Activated naive CD8-positive, alpha-beta T cell treated with anti-CD3 and anti-CD28 coated beads, Interleukin-2, amount 50 U/mL, for 24 hours (primary cell): ENCODE measurements at regions not wholly inside any gene's neighbourhood (a gene's known extent, or its start where the extent isn't known, plus 50 kb on each side); places are given as distances from the start of the nearest gene placed in this dataset.

Source experiments
- ATAC-seq: fragments of 150-1000 bp; cut with Tn5 transposase; one replicate; pipeline ENCODE4 v1.10.0; 2021
- DNase-seq: peaks from one replicate; pipeline ENCODE4 v3.0.0; 2021
- H3K27ac Mint-ChIP-seq: one replicate; pipeline ENCODE4 v1.8.0; 2021; ENCODE audit warnings: mild to moderate bottlenecking, mixed read lengths
- H3K27me3 Mint-ChIP-seq: one replicate; pipeline ENCODE4 v1.8.0; 2021; ENCODE audit warnings: mixed read lengths
- H3K36me3 Mint-ChIP-seq: one replicate; pipeline ENCODE4 v1.8.0; 2021; ENCODE audit warnings: low read depth, mixed read lengths
- H3K4me1 Mint-ChIP-seq: one replicate; pipeline ENCODE4 v1.8.0; 2021; ENCODE audit warnings: mixed read lengths
- H3K4me3 Mint-ChIP-seq: one replicate; pipeline ENCODE4 v1.8.0; 2021; ENCODE audit warnings: mild to moderate bottlenecking, moderate library complexity, mixed read lengths
- H3K9me3 Mint-ChIP-seq: one replicate; pipeline ENCODE4 v1.8.0; 2021; ENCODE audit warnings: mixed read lengths

- Mint-ChIP-seq H3K9me3 (no peaks in the 10 kb centered on the region), H3K36me3 (no peaks in the 10 kb centered on the region), H3K4me3 (no peak overlapping the region), H3K27ac (no peak overlapping the region), H3K27me3 (no peaks in the 10 kb centered on the region), H3K4me1 (no peaks in the 10 kb centered on the region)
- ATAC-seq (no peak), DNase-seq (no peak)
These were observed 402.6 kb downstream of the SAMD5 start for GRCh38 chr6:147911057-147911456.

GRCh38 chr6:147911686-147912085 lies 403.2 kb downstream of the SAMD5 start:
- Mint-ChIP-seq H3K27me3 (no peaks in the 10 kb centered on the region), H3K9me3 (no peaks in the 10 kb centered on the region), H3K27ac (no peak overlapping the region), H3K4me3 (no peak overlapping the region), H3K36me3 (no peaks in the 10 kb centered on the region), H3K4me1 (no peaks in the 10 kb centered on the region)
- no peak for DNase-seq
- ATAC-seq = no peak

- DNase-seq = no peak
- H3K4me3 Mint-ChIP-seq = no peak overlapping the region
- no peaks in the 10 kb centered on the region for H3K36me3 Mint-ChIP-seq
- no peak for ATAC-seq
- H3K27me3 Mint-ChIP-seq = no peaks in the 10 kb centered on the region
- peaks cover 23% of the 10 kb centered on the region for H3K9me3 Mint-ChIP-seq
- no peak overlapping the region for H3K27ac Mint-ChIP-seq
- no peaks in the 10 kb centered on the region for H3K4me1 Mint-ChIP-seq
These were observed 414.3 kb downstream of the SAMD5 start for GRCh38 chr6:147922799-147923198.

DNA sequence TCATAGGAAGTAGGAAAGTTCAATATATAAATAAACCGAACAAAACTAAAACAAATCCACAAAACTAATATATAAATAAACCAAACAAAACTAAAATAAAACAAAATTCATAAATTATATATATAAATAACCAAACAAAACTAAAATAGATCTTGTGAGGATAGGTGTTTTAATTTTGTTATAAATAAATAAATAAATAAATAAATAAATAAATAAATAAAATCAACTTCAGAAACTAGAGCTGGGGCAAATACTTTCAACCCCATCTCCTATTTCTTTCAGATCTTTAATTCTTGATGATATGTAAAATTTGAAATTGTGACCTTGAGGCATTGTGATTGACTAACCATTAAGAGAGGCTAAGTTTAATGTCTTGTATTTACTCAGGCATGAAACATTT lies 416.1 kb downstream of the SAMD5 start:
- no peak for ATAC-seq
- H3K4me1 Mint-ChIP-seq = no peaks in the 10 kb centered on the region
- no peak overlapping the region for H3K27ac Mint-ChIP-seq

DNA sequence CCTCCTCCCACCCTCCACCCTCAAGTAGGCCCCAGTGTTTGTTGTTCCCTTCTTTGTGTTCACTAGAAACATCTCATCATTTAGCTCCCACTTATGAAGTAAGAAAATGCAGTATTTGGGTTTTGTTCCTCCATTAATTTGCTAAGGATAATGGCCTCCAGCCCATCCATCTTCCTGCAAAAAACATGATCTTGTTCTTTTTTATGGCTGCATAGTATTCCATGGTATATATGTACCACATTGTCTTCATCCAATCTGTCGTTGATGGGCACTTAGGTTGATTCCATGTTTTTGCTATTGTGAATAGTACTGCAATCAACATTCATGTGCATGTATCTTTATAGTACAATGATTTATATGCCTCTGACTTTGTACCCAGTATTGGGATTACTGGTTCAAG lies 416.8 kb upstream of the SASH1 start:
- H3K4me3 Mint-ChIP-seq = no peak overlapping the region
- no peaks in the 10 kb centered on the region for H3K27me3 Mint-ChIP-seq
- H3K9me3 Mint-ChIP-seq = peaks cover 25% of the 10 kb centered on the region
- ATAC-seq (no peak), DNase-seq (no peak)
- no peak overlapping the region for H3K27ac Mint-ChIP-seq
- no peaks in the 10 kb centered on the region for H3K36me3 Mint-ChIP-seq
- no peaks in the 10 kb centered on the region for H3K4me1 Mint-ChIP-seq

More for the DNA sequence above, 416.1 kb downstream of the SAMD5 start:
- Mint-ChIP-seq H3K27me3 (no peaks in the 10 kb centered on the region), H3K4me3 (no peak overlapping the region), H3K36me3 (no peaks in the 10 kb centered on the region), H3K9me3 (peaks cover 25% of the 10 kb centered on the region)
- no peak for DNase-seq

DNA sequence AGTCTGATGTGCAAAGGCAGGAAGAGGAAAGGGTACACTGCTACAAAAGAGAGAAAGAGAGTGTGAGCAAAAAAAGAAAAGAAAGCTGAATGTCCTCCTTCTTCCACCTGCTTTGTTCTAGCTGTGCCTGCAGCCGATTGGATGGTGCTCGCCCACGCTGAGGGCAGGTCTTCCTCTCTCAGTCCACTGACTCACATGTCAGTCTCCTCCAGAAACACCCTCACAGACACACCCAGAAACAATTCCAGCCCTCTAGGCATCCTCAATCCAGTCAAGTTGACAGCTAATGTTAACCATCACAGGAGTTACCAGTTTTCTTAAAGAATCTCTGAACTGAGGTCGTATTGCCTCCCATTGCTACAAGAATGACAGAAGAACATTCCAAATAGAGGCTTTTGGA lies 411.9 kb upstream of the SASH1 start:
- DNase-seq (no peak), ATAC-seq (no peak)
- Mint-ChIP-seq H3K27ac (no peak overlapping the region), H3K9me3 (peaks cover 20% of the 10 kb centered on the region), H3K27me3 (no peaks in the 10 kb centered on the region), H3K36me3 (no peaks in the 10 kb centered on the region), H3K4me1 (no peaks in the 10 kb centered on the region), H3K4me3 (no peak overlapping the region)

DNA sequence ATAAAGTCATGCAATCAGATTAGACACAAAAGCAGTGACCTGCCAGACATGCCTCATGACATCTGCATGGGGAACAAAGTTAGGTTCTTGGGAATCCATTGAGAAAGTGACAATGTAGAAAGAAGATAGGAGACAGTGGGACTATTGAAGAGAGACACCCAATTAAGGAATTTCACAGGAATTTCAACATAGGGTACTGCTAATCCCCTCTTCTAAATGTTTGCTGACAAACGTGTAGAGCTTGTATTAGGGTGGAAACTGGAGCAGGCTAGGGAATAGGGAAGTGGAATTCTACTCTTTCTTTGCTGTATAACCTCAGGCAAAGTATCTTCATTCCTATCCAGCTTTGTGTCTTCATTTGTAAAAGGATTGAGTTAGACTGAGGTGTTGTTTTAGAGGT lies 409.4 kb upstream of the SASH1 start:
- Mint-ChIP-seq H3K36me3 (no peaks in the 10 kb centered on the region), H3K27ac (no peak overlapping the region), H3K4me1 (no peaks in the 10 kb centered on the region), H3K9me3 (peaks cover 10% of the 10 kb centered on the region), H3K4me3 (no peak overlapping the region), H3K27me3 (no peaks in the 10 kb centered on the region)
- ATAC-seq (no peak), DNase-seq (no peak)

DNA sequence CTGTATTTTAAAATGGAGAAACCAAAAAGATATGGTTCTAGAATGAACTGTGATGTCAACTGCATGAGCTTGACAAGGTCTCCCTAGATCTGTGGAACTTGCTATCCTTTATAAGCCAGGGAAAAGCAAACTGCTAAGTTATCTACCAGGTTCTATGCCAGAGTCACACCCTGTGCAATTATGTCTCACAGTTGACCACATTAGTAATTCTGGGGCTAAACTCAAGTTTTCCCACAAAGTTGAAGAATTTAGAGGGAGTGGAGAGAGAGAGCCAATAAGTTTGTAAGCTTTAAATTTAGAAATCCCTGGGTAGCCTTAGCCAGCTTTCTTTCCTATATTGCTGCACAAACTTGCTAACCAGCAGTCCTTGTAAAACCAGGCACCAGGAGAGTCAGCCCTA lies 407.0 kb upstream of the SASH1 start:
- H3K27me3 Mint-ChIP-seq = no peaks in the 10 kb centered on the region
- H3K27ac Mint-ChIP-seq = no peak overlapping the region
- DNase-seq (no peak), ATAC-seq (no peak)
- H3K4me3 Mint-ChIP-seq = no peak overlapping the region
- no peaks in the 10 kb centered on the region for H3K36me3 Mint-ChIP-seq
- peaks cover 4% of the 10 kb centered on the region for H3K9me3 Mint-ChIP-seq
- no peaks in the 10 kb centered on the region for H3K4me1 Mint-ChIP-seq

- Mint-ChIP-seq H3K27me3 (no peaks in the 10 kb centered on the region), H3K9me3 (peaks cover 4% of the 10 kb centered on the region), H3K4me3 (no peak overlapping the region), H3K36me3 (no peaks in the 10 kb centered on the region), H3K27ac (no peak overlapping the region), H3K4me1 (no peaks in the 10 kb centered on the region)
- DNase-seq (no peak), ATAC-seq (no peak)
These were observed 405.8 kb upstream of the SASH1 start for GRCh38 chr6:147936703-147937470.

DNA sequence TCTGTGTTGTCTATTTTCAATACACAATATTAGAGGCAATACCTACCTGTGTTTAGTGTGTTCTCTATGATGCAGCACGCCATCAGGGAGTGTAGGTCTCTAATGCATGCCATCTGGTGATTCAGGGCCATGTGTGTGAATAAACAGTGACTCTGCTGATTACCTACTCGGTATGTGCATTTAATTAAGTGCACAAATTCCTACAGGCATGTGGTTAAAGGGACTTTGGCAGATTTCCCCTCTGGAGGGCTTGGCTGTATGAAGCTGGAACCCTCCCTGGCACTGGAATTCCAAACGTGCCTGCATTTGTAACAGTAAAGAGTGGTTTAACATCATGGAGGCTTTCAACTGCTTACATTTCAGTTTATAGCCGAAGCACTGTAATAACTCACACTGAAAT lies 401.5 kb upstream of the SASH1 start:
- Mint-ChIP-seq H3K27ac (no peak overlapping the region), H3K36me3 (no peaks in the 10 kb centered on the region), H3K4me1 (no peaks in the 10 kb centered on the region), H3K27me3 (no peaks in the 10 kb centered on the region), H3K9me3 (peaks cover 13% of the 10 kb centered on the region), H3K4me3 (no peak overlapping the region)
- ATAC-seq (no peak), DNase-seq (no peak)

DNA sequence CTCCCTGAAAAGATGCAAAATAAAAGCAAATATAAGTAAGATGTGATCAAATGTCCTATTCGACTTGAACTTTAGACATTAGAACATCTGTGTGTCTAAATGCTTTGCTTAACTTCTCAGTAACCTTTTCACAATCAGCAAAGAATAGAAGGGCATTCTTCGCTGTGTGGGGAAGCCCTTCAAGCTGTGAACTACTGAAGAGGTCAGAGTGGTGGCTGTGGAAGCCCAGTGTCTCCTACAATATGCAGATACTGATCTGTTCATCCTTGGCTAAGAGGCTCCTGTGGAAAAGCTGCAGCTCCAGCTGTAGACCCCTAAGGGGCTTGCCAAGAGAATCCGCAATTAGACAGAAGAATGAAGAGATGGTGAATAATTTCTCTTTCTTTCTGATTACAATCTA lies 400.3 kb upstream of the SASH1 start:
- peaks cover 13% of the 10 kb centered on the region for H3K9me3 Mint-ChIP-seq
- H3K4me3 Mint-ChIP-seq = no peak overlapping the region
- no peaks in the 10 kb centered on the region for H3K27me3 Mint-ChIP-seq
- H3K4me1 Mint-ChIP-seq = no peaks in the 10 kb centered on the region
- H3K36me3 Mint-ChIP-seq = no peaks in the 10 kb centered on the region
- ATAC-seq = no peak
- no peak overlapping the region for H3K27ac Mint-ChIP-seq
- no peak for DNase-seq

GRCh38 chr6:147944122-147944521 lies 398.5 kb upstream of the SASH1 start:
- H3K36me3 Mint-ChIP-seq = no peaks in the 10 kb centered on the region
- peaks cover 9% of the 10 kb centered on the region for H3K9me3 Mint-ChIP-seq
- H3K27ac Mint-ChIP-seq = no peak overlapping the region
- DNase-seq = no peak
- H3K4me1 Mint-ChIP-seq = no peaks in the 10 kb centered on the region
- H3K4me3 Mint-ChIP-seq = no peak overlapping the region
- no peak for ATAC-seq
- H3K27me3 Mint-ChIP-seq = no peaks in the 10 kb centered on the region

GRCh38 chr6:147947521-147947920 lies 395.1 kb upstream of the SASH1 start:
- Mint-ChIP-seq H3K4me1 (no peaks in the 10 kb centered on the region), H3K27me3 (no peaks in the 10 kb centered on the region), H3K4me3 (no peak overlapping the region), H3K27ac (no peak overlapping the region), H3K36me3 (no peaks in the 10 kb centered on the region), H3K9me3 (peaks cover 9% of the 10 kb centered on the region)
- DNase-seq = no peak
- ATAC-seq = no peak

- no peak overlapping the region for H3K4me3 Mint-ChIP-seq
- no peaks in the 10 kb centered on the region for H3K4me1 Mint-ChIP-seq
- no peaks in the 10 kb centered on the region for H3K27me3 Mint-ChIP-seq
- no peaks in the 10 kb centered on the region for H3K36me3 Mint-ChIP-seq
- ATAC-seq (no peak), DNase-seq (no peak)
- H3K9me3 Mint-ChIP-seq = peaks cover 3% of the 10 kb centered on the region
- no peak overlapping the region for H3K27ac Mint-ChIP-seq
These were observed 392.5 kb upstream of the SASH1 start for GRCh38 chr6:147949981-147950622.

DNA sequence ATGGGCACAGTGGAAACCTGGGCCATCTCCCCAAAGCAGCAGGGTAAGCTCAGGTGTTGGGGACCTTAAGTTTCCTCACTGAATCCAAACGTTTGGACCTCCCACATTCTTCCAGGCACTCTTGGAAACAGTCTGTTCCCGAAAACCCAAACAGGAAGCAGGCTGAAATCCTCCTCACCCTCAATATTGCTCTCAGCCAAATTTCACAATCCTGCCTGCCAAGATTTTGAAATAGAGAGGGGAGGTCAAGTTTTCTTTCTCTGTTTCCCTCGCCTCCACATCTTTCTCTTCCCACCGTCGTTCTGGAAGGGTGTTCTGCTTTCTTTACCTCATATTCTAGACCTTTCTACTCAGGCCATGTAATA lies 392.0 kb upstream of the SASH1 start:
- Mint-ChIP-seq H3K4me3 (no peak overlapping the region), H3K27ac (no peak overlapping the region), H3K27me3 (no peaks in the 10 kb centered on the region), H3K4me1 (no peaks in the 10 kb centered on the region), H3K36me3 (no peaks in the 10 kb centered on the region), H3K9me3 (peaks cover 3% of the 10 kb centered on the region)
- no peak for ATAC-seq
- DNase-seq = no peak
